GM18858 (cell line): ENCODE measurements at regions not wholly inside any gene's neighbourhood (a gene's known extent, or its start where the extent isn't known, plus 50 kb on each side); places are given as distances from the start of the nearest gene placed in this dataset.

Experiments used
- ATAC-seq: cut with Tn5 transposase; IDR thresholded peaks from one replicate; pipeline ENCODE4 v1.9.1; 2021; ENCODE audit not compliant: unreplicated experiment

- ATAC-seq, result no peak
Observed at GRCh38 chr10:65292551-65292950, 1633.3 kb upstream of the LRRTM3 start.

- ATAC-seq, result no peak
Observed at GRCh38 chr10:65294329-65294728, 1631.5 kb upstream of the LRRTM3 start.

GRCh38 chr10:65301181-65301580, 1624.7 kb upstream of the LRRTM3 start:
- ATAC-seq, result no peak

- no peak for ATAC-seq
Observed at GRCh38 chr10:65306201-65306600, 1619.6 kb upstream of the LRRTM3 start.

- ATAC-seq, result no peak
Observed at GRCh38 chr10:65312876-65313275, 1613.0 kb upstream of the LRRTM3 start.

- ATAC-seq, result no peak
Observed at GRCh38 chr10:65313406-65313805, 1612.4 kb upstream of the LRRTM3 start.

- ATAC-seq, result no peak
Observed at GRCh38 chr10:65314253-65314652, 1611.6 kb upstream of the LRRTM3 start.

GRCh38 chr10:65319493-65319892, 1606.3 kb upstream of the LRRTM3 start:
- ATAC-seq, result no peak

- ATAC-seq, result no peak
Observed at GRCh38 chr10:65320236-65321026, 1605.4 kb upstream of the LRRTM3 start.

- no peak for ATAC-seq
Observed at GRCh38 chr10:65323802-65324201, 1602.0 kb upstream of the LRRTM3 start.

- ATAC-seq, result no peak
Observed at GRCh38 chr10:65325913-65326312, 1599.9 kb upstream of the LRRTM3 start.

- no peak for ATAC-seq
Observed at GRCh38 chr10:65328486-65328885, 1597.3 kb upstream of the LRRTM3 start.

GRCh38 chr10:65335311-65335710, 1590.5 kb upstream of the LRRTM3 start:
- ATAC-seq, result no peak

- ATAC-seq, result no peak
Observed at GRCh38 chr10:65340340-65340739, 1585.5 kb upstream of the LRRTM3 start.

- no peak for ATAC-seq
Observed at GRCh38 chr10:65341323-65341925, 1584.4 kb upstream of the LRRTM3 start.

- ATAC-seq, result no peak
Observed at GRCh38 chr10:65342245-65342644, 1583.6 kb upstream of the LRRTM3 start.

- no peak for ATAC-seq
Observed at GRCh38 chr10:65346466-65346865, 1579.4 kb upstream of the LRRTM3 start.

- ATAC-seq, result no peak
Observed at GRCh38 chr10:65348637-65349036, 1577.2 kb upstream of the LRRTM3 start.

- no peak for ATAC-seq
Observed at GRCh38 chr10:65350611-65351010, 1575.2 kb upstream of the LRRTM3 start.

- ATAC-seq, result no peak
Observed at GRCh38 chr10:65355141-65355680, 1570.6 kb upstream of the LRRTM3 start.

- no peak for ATAC-seq
Observed at GRCh38 chr10:65358565-65358964, 1567.3 kb upstream of the LRRTM3 start.

GRCh38 chr10:65360497-65360896, 1565.3 kb upstream of the LRRTM3 start:
- ATAC-seq, result no peak
